H1 (cell line): ENCODE measurements at regions not wholly inside any gene's neighbourhood (a gene's known extent, or its start where the extent isn't known, plus 50 kb on each side); places are given as distances from the start of the nearest gene placed in this dataset.

ENCODE experiments used
- CTCF ChIA-PET: fragments of 300-600 bp; sonication (Branson Sonifier 250); formaldehyde crosslinking; loops from one replicate; lab custom pipeline; 2021; ENCODE audit not compliant: partially characterized antibody; lab: Charles Lee
- POLR2A ChIA-PET: fragments of 300-600 bp; sonication (Branson Sonifier 250); formaldehyde crosslinking; loops from one replicate; lab custom pipeline; 2021; ENCODE audit warnings: inconsistent platforms; ENCODE audit not compliant: partially characterized antibody; lab: Charles Lee
- DNase-seq, 2 experiments: peaks; one replicate each; pipeline versions ENCODE4 v3.0.0 to v3.0.0-alpha.2; 2010 to 2022; ENCODE audit warnings: low spot score in 2 of 2, low read depth in 1 of 2, mixed read lengths in 1 of 2
- FAIRE-seq: peaks from 2 replicates; lab custom pipeline; 2011; peaks lifted over from hg19 to GRCh38; lab: Jason Lieb, UNC
- H2AFZ ChIP-seq: 2 replicates; pipeline ENCODE4 v1.8.1; 2012; ENCODE audit warnings: low read length, inconsistent platforms
- H2AK5ac ChIP-seq: 2 replicates; pipeline ENCODE4 v1.6.1; 2013; ENCODE audit warnings: low read depth, low read length
- H2BK120ac ChIP-seq: replicated peaks from 2 replicates; pipeline ENCODE3; 2013; ENCODE audit warnings: low read depth, low read length, inconsistent platforms
- H2BK12ac ChIP-seq: 2 replicates; pipeline ENCODE4 v1.6.1; 2013; ENCODE audit warnings: low read depth, low read length
- H2BK15ac ChIP-seq: 2 replicates; pipeline ENCODE4 v1.6.1; 2013; ENCODE audit warnings: low read length
- H2BK20ac ChIP-seq: 2 replicates; pipeline ENCODE4 v1.6.1; 2013; ENCODE audit warnings: low read length
- H2BK5ac ChIP-seq: 2 replicates; pipeline ENCODE4 v1.6.1; 2013; ENCODE audit warnings: low read depth, low read length
- H3K14ac ChIP-seq: 2 replicates; pipeline ENCODE4 v1.6.1; 2013; ENCODE audit warnings: inconsistent platforms; ENCODE audit not compliant: insufficient read length
- H3K18ac ChIP-seq: 2 replicates; pipeline ENCODE4 v1.6.1; 2013; ENCODE audit warnings: low read length; ENCODE audit errors: extremely low read depth
- H3K23ac ChIP-seq: 2 replicates; pipeline ENCODE4 v1.6.1; 2013; ENCODE audit warnings: inconsistent platforms; ENCODE audit not compliant: insufficient read length
- H3K23me2 ChIP-seq: 2 replicates; pipeline ENCODE4 v1.6.1; 2013; ENCODE audit warnings: low read depth, low read length
- H3K27ac ChIP-seq: 2 replicates; pipeline ENCODE4 v1.6.1; 2011; ENCODE audit warnings: low read depth, low read length, inconsistent platforms
- H3K27me3 ChIP-seq, 4 experiments: replicated peaks in 1 of 4; 1 replicate in 1 of 4; 2 replicates in 3 of 4; pipeline versions ENCODE4 v1.6.1 to v1.8.1; 2011 to 2013; ENCODE audit warnings: low read length in 3 of 4, mild to moderate bottlenecking in 3 of 4, inconsistent platforms in 2 of 4, mixed read lengths in 2 of 4, moderate library complexity in 1 of 4; ENCODE audit not compliant: control insufficient read depth in 3 of 4, insufficient read depth in 3 of 4; ENCODE audit errors: extremely low read depth in 1 of 4
- H3K36me3 ChIP-seq, 4 experiments: 2 replicates each; pipeline versions ENCODE4 v1.6.1 to v1.8.1; 2011 to 2013; ENCODE audit warnings: mild to moderate bottlenecking in 4 of 4, low read length in 3 of 4, moderate library complexity in 2 of 4, control low read depth in 1 of 4, inconsistent platforms in 1 of 4; ENCODE audit not compliant: insufficient read depth in 4 of 4, control insufficient read depth in 2 of 4
- H3K4ac ChIP-seq: replicated peaks from 2 replicates; pipeline ENCODE3; 2013; ENCODE audit warnings: low read length, low read depth, mixed read lengths, inconsistent platforms; ENCODE audit not compliant: insufficient read length
- H3K4me1 ChIP-seq, 4 experiments: replicated peaks in 1 of 4; 1 replicate in 1 of 4; 2 replicates in 3 of 4; pipeline versions ENCODE4 v1.6.1 to v1.8.1; 2011 to 2013; ENCODE audit warnings: low read length in 3 of 4, inconsistent platforms in 2 of 4, mixed read lengths in 1 of 4; ENCODE audit not compliant: insufficient read depth in 4 of 4, control insufficient read depth in 3 of 4
- H3K4me2 ChIP-seq, 2 experiments: 2 replicates each; pipeline versions ENCODE4 v1.6.1 to v1.8.1; 2011 to 2013; ENCODE audit warnings: low read depth in 2 of 2, low read length in 2 of 2, control low read depth in 1 of 2, inconsistent platforms in 1 of 2, mild to moderate bottlenecking in 1 of 2; ENCODE audit not compliant: insufficient read depth in 1 of 2
- H3K4me3 ChIP-seq, 4 experiments: fragments of 200-600, 300-600 bp in 1 of 4; sonication (generic), shearing (Covaris generic), sonication (Bioruptor Twin) in 1 of 4; 2 replicates each; pipeline versions ENCODE4 v1.5.1 to v1.8.1; 2011 to 2016; ENCODE audit warnings: low read length in 4 of 4, low read depth in 3 of 4, control low read depth in 2 of 4, inconsistent platforms in 2 of 4, mild to moderate bottlenecking in 2 of 4, mixed read lengths in 1 of 4, moderate library complexity in 1 of 4; ENCODE audit not compliant: insufficient read depth in 2 of 4; ENCODE audit errors: extremely low read depth in 1 of 4
- H3K56ac ChIP-seq: replicated peaks from 2 replicates; pipeline ENCODE3; 2013; ENCODE audit warnings: low read depth, mild to moderate bottlenecking, mixed read lengths, low read length, inconsistent platforms; ENCODE audit not compliant: insufficient read length
- H3K79me1 ChIP-seq: 2 replicates; pipeline ENCODE4 v1.6.1; 2013; ENCODE audit warnings: low read depth, low read length, control low read depth
- H3K79me2 ChIP-seq, 2 experiments: 2 replicates each; pipeline versions ENCODE4 v1.6.1 to v1.8.1; 2012 to 2013; ENCODE audit warnings: low read length in 2 of 2, mild to moderate bottlenecking in 2 of 2, inconsistent platforms in 1 of 2; ENCODE audit not compliant: insufficient read depth in 2 of 2, control insufficient read depth in 1 of 2
- H3K9ac ChIP-seq, 4 experiments: replicated peaks in 1 of 4; 1 replicate in 1 of 4; 2 replicates in 3 of 4; pipeline versions ENCODE4 v1.6.1 to v1.8.1; 2011 to 2013; ENCODE audit warnings: low read depth in 3 of 4, low read length in 3 of 4, control low read depth in 2 of 4, mild to moderate bottlenecking in 2 of 4, moderate library complexity in 2 of 4, inconsistent platforms in 1 of 4; ENCODE audit errors: extremely low read depth in 1 of 4
- H3K9me3 ChIP-seq, 2 experiments: 2 replicates each; pipeline versions ENCODE4 v1.6.1 to v1.8.1; 2012 to 2013; ENCODE audit warnings: mild to moderate bottlenecking in 2 of 2, moderate library complexity in 2 of 2, control low read depth in 1 of 2, inconsistent platforms in 1 of 2, low read depth in 1 of 2, low read length in 1 of 2, mixed read lengths in 1 of 2; ENCODE audit not compliant: insufficient read depth in 2 of 2
- H4K20me1 ChIP-seq, 2 experiments: replicated peaks in 1 of 2; 2 replicates each; pipeline versions ENCODE3 to v1.8.1; 2011 to 2013; ENCODE audit warnings: inconsistent platforms in 2 of 2, low read length in 2 of 2, mild to moderate bottlenecking in 1 of 2; ENCODE audit not compliant: insufficient read depth in 2 of 2, control insufficient read depth in 1 of 2
- H4K5ac ChIP-seq: 2 replicates; pipeline ENCODE4 v1.6.1; 2013; ENCODE audit warnings: low read length, low read depth, mixed read lengths, inconsistent platforms; ENCODE audit not compliant: insufficient read length
- H4K8ac ChIP-seq: 2 replicates; pipeline ENCODE4 v1.8.0; 2013; ENCODE audit warnings: mild to moderate bottlenecking, moderate library complexity, low read length, inconsistent platforms; ENCODE audit not compliant: insufficient read depth; ENCODE audit errors: extremely low read depth
- H4K91ac ChIP-seq: replicated peaks from 2 replicates; pipeline ENCODE3; 2013; ENCODE audit warnings: low read length, mixed read lengths, inconsistent platforms; ENCODE audit not compliant: insufficient read length
- ASH2L ChIP-seq: fragments of 200-600, 300-600 bp; sonication (generic); IDR thresholded peaks from one replicate; pipeline ENCODE4 v1.7.1; 2017; ENCODE audit warnings: low read length
- CHD1 ChIP-seq: IDR thresholded peaks from 2 replicates; pipeline ENCODE4 v1.6.1; 2012; ENCODE audit warnings: low read depth, low read length, improper control_type of control experiment
- CHD2 ChIP-seq: IDR thresholded peaks from 2 replicates; pipeline ENCODE4 v1.6.1; 2012; ENCODE audit warnings: low read length, improper control_type of control experiment
- CTBP2 ChIP-seq: IDR thresholded peaks from 2 replicates; pipeline ENCODE4 v1.7.0; 2011; ENCODE audit warnings: borderline replicate concordance, mild to moderate bottlenecking, moderate library complexity, mixed read lengths, low read length; ENCODE audit not compliant: insufficient read depth, insufficient read length
- EP300 ChIP-seq, 2 experiments: IDR thresholded peaks; 1 replicate in 1 of 2; 2 replicates in 1 of 2; pipeline ENCODE4 v1.6.1; 2011 to 2012; ENCODE audit warnings: low read depth in 2 of 2, low read length in 2 of 2, mild to moderate bottlenecking in 2 of 2, borderline replicate concordance in 1 of 2, inconsistent platforms in 1 of 2, moderate library complexity in 1 of 2
- JUND ChIP-seq: IDR thresholded peaks from 2 replicates; pipeline ENCODE4 v1.6.1; 2011; ENCODE audit warnings: mild to moderate bottlenecking, improper control_type of control experiment, low read length
- RBBP5 ChIP-seq: IDR thresholded peaks from 2 replicates; pipeline ENCODE4 v1.7.1; 2012; ENCODE audit warnings: low read depth, mild to moderate bottlenecking, inconsistent platforms, low read length, moderate library complexity, borderline replicate concordance
- SAP30 ChIP-seq: fragments of 300-600 bp; sonication (generic); IDR thresholded peaks from 2 replicates; pipeline ENCODE4 v1.7.1; 2012; ENCODE audit warnings: low read length, moderate library complexity, mild to moderate bottlenecking, inconsistent platforms; ENCODE audit not compliant: insufficient read depth, insufficient replicate concordance
- SIN3A ChIP-seq, 2 experiments: IDR thresholded peaks in 1 of 2; conservative IDR thresholded peaks in 1 of 2; 2 replicates each; pipeline ENCODE4 v1.6.1; 2011 to 2012; ENCODE audit warnings: low read length in 2 of 2, improper control_type of control experiment in 1 of 2, low read depth in 1 of 2, mild to moderate bottlenecking in 1 of 2
- TAF7 ChIP-seq: optimal IDR thresholded peaks from 2 replicates; pipeline ENCODE3; 2011; ENCODE audit warnings: low read depth, mild to moderate bottlenecking, inconsistent platforms, low read length, moderate library complexity, borderline replicate concordance
- TCF12 ChIP-seq: IDR thresholded peaks from 2 replicates; pipeline ENCODE4 v1.6.1; 2011; ENCODE audit warnings: low read depth, mild to moderate bottlenecking, low read length
- WGBS, 2 experiments: shearing (Covaris generic) in 1 of 2; methylation state at CpG; one replicate each; pipeline versions ENCODE4 v1.1.6 to v1.1.7; 2013 to 2015; ENCODE audit warnings: low lambda C conversion rate in 2 of 2, mixed read lengths in 2 of 2, inconsistent platforms in 1 of 2, low coverage in 1 of 2, missing lambda C conversion rate in 1 of 2; ENCODE audit not compliant: insufficient replicate concordance in 2 of 2, insufficient coverage in 1 of 2, insufficient read length in 1 of 2; ENCODE audit errors: extremely low coverage in 1 of 2, missing lambda C conversion rate in 1 of 2; 5-methylcytosine and 5-hydroxymethylcytosine counted together
- TF ChIP-seq, protein P1 (sequence below): IDR thresholded peaks from 2 replicates; pipeline ENCODE4 v1.6.1; 2012; ENCODE audit warnings: inconsistent platforms
- TF ChIP-seq, protein P2 (sequence below): IDR thresholded peaks from 2 replicates; pipeline ENCODE4 v1.6.1; 2012; ENCODE audit warnings: low read length, inconsistent platforms

DNA sequence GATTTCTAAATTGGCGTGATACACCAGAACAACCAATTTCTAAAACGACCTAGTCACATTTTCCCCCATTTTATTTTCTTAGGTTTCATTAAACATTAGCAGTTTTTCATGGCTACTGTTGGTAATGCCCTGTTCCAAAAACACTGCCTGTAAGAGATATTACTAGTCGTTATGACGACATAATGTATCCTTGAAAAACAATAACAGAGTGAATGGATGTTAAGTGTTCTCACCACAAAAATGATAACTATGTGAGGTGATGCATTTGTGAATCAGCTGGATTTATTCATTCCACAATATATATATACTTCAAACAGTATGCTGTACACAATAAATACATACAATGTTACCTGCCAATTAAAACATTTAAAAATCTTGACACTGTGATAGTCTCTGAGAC, 1147.6 kb upstream of the PCDH10 start:
- no peak overlapping the region for H3K4ac ChIP-seq
- FAIRE-seq, result no peak
- H4K5ac ChIP-seq, result no peak overlapping the region
- no peak overlapping the region for H2BK120ac ChIP-seq
- 94% methylated on average over 4 of the region's 4 CpGs; no CpG with 5 or more reads in 1 of the 2 experiments for WGBS, 2 experiments
- no peaks in the 10 kb centered on the region for H3K4me1 ChIP-seq
- H2AFZ ChIP-seq, result no peak overlapping the region
- no peaks in the 10 kb centered on the region for H3K27me3 ChIP-seq
- H4K20me1 ChIP-seq, result no peaks in the 10 kb centered on the region
- no peak overlapping the region for H3K9ac ChIP-seq
- H3K4me2 ChIP-seq, result no peak overlapping the region
- no peak overlapping the region for H2BK5ac ChIP-seq
- POLR2A ChIA-PET, result no interaction called here
- no peak overlapping the region for H4K91ac ChIP-seq
- no peak overlapping the region for H3K56ac ChIP-seq
- no peak overlapping the region for H2BK15ac ChIP-seq
- CTCF ChIA-PET, result no interaction called here
- H3K79me1 ChIP-seq, result no peaks in the 10 kb centered on the region
- no peaks in the 10 kb centered on the region for H3K23me2 ChIP-seq
- H3K9me3 ChIP-seq, result no peaks in the 10 kb centered on the region
- no peak overlapping the region for H2BK12ac ChIP-seq
- no peak overlapping the region for H3K18ac ChIP-seq
- H3K79me2 ChIP-seq, result no peaks in the 10 kb centered on the region
- DNase-seq, result no peak
- no peak overlapping the region for H3K23ac ChIP-seq
- no peaks in the 10 kb centered on the region for H3K36me3 ChIP-seq
- no peak overlapping the region for H2BK20ac ChIP-seq
- H3K14ac ChIP-seq, result no peak overlapping the region
- H3K4me3 ChIP-seq, result no peak overlapping the region
- no peak overlapping the region for H2AK5ac ChIP-seq
- no peak overlapping the region for H3K27ac ChIP-seq
- H4K8ac ChIP-seq, result no peak overlapping the region
- TF ChIP-seq JUND, result no peak
- TF ChIP-seq CHD2, result no peak
- TF ChIP-seq SIN3A (conservative IDR thresholded peaks at IDR 0.05 in 1 of 2, IDR thresholded peaks at IDR 0.05 in 1 of 2; ENCODE audit: low read depth in 1 of 2, low read length in 2 of 2), result no peak
- TF ChIP-seq, protein P1, sequence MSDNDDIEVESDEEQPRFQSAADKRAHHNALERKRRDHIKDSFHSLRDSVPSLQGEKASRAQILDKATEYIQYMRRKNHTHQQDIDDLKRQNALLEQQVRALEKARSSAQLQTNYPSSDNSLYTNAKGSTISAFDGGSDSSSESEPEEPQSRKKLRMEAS, result no peak
- TF ChIP-seq RBBP5, result no peak
- no peak for TF ChIP-seq EP300 (IDR thresholded peaks at IDR 0.05; ENCODE audit: borderline replicate concordance in 1 of 2, low read depth in 2 of 2, low read length in 2 of 2)
- TF ChIP-seq CTBP2, result no peak
- TF ChIP-seq CHD1, result no peak
- no peak for TF ChIP-seq SAP30
- TF ChIP-seq ASH2L, result no peak
- TF ChIP-seq TAF7, result no peak
- no peak for TF ChIP-seq TCF12
- TF ChIP-seq, protein P2, sequence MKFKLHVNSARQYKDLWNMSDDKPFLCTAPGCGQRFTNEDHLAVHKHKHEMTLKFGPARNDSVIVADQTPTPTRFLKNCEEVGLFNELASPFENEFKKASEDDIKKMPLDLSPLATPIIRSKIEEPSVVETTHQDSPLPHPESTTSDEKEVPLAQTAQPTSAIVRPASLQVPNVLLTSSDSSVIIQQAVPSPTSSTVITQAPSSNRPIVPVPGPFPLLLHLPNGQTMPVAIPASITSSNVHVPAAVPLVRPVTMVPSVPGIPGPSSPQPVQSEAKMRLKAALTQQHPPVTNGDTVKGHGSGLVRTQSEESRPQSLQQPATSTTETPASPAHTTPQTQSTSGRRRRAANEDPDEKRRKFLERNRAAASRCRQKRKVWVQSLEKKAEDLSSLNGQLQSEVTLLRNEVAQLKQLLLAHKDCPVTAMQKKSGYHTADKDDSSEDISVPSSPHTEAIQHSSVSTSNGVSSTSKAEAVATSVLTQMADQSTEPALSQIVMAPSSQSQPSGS, result no peak
